GM19463 (cell line): ENCODE measurements at regions not wholly inside any gene's neighbourhood (a gene's known extent, or its start where the extent isn't known, plus 50 kb on each side); places are given as distances from the start of the nearest gene placed in this dataset.

ENCODE experiments used
- ATAC-seq: cut with Tn5 transposase; IDR thresholded peaks from one replicate; pipeline ENCODE4 v1.9.1; 2021; ENCODE audit warnings: mild to moderate bottlenecking, moderate library complexity; ENCODE audit not compliant: unreplicated experiment

DNA sequence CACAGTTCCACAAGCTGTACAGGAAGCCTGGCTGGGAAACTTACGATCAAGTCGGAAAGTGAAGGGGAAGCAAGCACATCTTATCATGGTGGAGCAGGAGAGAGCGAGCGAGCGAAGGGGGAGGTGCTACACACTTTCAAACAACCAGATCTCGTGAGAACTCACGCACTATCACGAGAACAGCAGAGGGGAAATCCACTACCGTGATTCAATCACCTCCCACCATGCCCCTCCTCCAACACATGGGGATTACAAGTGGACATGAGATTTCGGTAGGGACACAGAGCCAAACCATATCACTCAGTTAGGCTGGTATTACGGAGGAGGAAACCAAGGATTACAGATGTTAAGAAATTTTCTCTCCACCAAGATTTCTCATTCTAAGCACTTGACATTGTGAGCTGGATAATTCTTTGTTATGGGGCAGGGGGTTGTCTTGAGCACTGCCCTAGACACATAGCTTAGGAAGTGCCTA, 262.0 kb upstream of the G2E3 start:
- ATAC-seq, result no peak

DNA sequence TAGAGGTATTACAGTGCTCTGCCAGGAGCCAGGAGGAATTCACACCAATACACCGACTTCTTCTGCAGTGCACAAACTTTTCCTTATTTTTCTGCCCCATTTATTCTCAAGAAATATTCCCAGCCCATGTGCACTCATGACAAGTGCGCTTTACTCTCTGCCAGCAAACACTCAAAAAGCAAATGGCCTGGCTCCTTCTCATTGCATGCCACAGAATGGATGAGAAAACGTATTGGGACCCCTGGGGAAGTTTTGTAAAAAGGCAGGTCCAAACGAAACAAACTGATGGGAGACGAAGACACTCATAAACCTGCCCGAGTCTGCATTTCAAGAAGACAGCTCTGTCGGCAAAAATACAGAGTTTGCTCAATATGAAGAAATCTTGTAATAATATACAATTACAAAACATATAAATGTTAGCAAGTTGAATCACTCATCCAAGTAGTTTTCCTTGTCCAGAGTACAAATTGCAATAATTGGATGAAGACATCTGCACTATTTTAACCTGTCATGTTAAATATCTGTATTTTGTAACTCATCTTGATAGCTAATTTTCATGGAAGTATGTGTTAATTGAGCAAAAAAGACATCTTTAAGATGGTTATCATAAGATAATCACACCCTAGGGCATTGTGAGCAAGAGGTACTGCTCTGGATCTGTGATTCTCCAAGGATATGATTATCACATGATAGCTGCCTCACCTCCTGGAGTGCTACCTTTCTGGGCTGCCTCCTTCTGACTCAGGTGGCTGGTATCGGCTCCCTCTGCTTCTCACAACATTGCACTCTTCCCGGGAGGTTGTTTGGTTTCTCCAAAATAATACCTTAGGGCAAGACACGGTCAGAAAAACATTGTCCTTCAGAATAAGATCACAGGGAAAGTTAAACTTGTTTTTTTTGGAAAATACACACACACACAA, 260.8 kb upstream of the G2E3 start:
- no peak for ATAC-seq

DNA sequence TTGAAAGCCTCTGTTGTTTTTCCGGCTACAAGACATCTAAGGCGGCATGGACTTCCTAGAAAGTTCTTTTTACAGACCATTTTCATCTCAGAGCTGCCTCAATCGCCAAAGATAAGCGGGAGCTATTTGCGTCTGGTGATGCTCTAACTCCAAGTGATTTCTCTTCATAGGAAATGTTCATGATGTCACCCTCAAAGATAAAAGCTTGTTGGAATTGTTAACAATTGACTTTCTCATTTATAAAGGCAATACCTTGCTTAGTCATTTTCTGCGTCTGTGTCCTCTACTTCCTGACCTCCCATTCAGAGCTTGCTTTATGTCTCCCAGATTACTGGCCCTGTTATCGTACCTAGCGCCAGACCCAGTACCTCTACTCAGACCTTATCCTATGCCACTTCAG, 259.0 kb upstream of the G2E3 start:
- ATAC-seq, result no peak

DNA sequence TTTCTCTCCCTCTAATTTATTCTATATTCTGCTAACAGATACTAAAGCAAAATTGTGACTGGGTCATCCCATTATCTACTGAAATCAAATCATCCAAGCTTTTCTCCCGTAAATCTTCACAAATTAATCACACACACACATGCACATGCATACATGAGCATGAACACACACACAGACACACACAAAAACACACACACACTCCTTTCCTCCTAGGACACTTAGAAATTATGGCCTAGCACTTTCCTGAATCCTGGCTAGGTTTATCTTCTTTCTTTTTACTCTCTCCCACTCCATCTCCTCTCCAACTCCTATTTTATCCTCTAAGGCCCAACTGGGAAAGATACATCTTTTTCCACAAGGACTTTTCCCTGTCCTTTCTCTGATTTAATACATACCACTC, 255.6 kb upstream of the G2E3 start:
- ATAC-seq, result no peak

DNA sequence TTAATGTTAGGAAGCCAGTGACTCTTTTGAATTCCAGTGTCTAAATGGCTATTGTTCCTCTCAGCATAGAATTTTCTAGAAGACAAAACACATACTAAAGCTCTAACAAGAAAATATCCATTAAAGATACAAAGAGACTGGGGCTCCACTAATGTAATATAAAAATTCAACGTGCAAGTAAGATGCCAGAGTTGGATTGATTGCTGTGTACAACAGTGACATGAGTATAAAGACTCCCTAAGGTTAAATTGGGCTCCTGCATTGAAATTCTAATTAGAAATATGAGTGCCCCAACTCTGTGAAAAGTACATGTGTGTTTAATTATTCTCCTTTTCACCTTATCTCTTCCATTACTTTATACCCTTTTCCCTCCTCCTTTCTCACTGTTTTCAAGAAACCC, 253.6 kb upstream of the G2E3 start:
- ATAC-seq, result no peak

DNA sequence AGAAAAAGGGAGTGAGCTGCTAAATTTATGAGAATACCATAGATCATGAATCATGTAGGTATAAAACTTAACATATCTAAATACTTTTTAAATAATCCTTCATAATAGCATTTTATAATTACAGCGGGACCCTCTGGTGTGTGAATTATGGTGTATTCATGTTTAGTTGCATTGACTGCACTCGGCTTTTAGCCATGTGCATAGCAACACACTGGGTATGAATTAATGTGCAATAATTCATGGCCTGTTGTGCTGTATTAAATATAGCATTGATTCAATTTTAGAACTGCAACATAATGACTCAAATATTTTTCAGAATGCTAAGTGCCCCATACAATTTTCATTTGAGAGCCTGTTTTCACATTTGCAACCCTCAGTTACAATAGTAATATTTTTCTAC, 249.6 kb upstream of the G2E3 start:
- no peak for ATAC-seq

DNA sequence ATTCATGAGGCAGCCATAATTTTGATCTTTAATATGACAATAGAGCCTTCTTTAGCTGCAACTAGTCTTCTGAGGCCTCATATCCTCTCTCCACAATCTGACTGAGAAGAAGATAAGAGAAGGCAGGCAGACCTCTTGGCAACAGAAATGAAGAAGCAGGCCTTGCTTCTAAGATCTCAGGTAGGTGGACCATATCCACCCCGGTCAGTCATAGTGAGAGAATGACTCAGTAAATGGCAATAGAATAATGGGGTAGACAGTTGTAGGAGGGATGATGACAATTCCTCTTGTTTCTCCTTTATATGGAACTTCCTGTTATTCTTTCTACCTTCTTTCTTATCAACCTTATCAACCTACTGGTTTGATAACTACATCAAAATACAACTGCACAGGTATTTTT, 246.7 kb upstream of the G2E3 start:
- peak; percentile 91 for ATAC-seq

DNA sequence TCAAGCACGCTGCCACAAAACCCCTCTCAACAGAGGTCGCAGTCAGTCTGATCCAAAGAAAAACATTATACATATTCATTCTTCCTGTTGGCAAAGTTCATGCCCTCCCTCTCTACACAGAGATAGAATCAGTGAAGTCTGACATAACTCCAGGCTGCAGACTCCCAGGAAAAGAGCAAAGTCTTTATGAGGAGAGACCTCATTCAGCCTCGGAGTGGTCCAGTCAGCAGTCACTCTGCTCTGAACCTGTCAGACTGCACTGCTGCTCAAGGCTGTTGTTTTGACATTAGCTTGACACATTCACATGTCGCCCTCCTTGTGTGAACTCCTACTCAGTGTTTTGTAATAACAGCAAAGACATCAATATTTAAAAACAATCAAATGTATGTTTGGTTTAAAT, 241.2 kb upstream of the G2E3 start:
- no peak for ATAC-seq

DNA sequence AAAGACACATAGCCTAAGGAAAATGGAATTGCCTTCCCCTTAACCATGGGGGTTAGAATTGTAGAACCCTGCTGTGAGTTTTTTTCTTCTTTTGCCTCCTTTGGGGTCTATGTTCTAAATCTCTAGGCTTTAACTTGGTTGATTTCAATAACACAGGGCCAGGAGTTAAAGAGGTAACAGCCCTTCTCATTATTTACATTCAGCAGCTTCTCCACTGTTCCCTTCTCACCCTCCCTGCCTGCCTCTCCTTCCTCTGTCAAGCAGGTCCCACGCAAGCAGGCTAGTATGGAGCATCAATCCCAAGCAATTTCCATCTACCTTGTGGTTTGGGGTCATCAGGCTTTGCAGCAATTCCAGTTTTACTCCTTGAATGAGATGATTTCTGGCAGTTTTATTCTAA, 236.1 kb upstream of the G2E3 start:
- ATAC-seq, result no peak

DNA sequence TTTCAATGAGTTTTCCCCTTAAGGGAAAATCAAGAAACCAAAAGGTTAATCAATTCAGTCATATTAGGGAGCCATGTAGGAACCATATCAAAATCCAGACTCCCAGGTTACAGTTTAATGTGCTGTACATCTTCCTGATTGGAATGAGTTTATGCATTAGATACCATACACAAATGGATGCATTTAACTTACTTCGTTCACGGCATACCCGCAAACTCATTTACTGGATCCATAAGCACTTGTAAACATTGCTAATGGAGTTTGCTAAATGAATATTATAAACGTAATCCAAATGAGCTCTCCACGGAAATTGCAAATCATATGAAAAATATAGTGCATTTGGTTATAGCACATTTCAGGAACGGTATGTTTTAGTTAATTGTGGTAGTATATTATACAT, 228.9 kb upstream of the G2E3 start:
- no peak for ATAC-seq

DNA sequence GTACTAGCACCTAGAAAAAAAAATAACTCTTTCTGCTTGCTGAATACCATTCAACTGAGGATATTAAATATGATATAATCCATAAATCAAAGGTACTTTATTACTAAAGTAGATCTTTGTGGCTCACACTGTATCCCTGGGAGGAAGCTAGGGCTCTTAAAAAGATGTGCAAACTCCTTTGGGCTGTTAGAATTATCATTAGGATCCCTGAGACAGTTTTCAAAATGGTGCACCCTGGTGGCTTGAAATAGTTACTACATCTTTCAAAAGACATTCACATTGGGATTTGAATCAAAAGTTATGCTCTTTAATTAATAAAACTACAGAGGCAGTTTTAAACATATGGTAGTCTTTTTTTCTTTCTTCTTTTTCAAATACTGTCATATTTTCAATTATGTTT, 228.5 kb upstream of the G2E3 start:
- ATAC-seq, result no peak

DNA sequence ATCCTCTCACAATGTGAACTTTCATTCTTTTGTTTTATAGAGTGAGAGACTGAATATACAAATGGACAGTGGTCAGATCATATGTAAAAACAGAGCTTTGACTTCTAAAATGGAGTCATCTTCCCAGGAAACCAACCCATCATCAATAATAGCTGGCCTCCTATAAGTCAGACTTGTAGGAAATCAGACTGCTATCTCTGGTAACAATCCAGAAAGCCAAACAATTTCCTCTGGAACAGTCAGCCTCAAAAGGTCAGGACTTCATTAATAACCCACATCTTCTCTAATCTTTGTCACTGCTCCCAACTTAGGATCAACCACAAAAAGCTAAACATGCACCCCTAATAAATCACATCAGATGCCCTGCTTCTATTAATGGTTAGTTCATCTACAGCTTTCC, 227.9 kb upstream of the G2E3 start:
- no peak for ATAC-seq

DNA sequence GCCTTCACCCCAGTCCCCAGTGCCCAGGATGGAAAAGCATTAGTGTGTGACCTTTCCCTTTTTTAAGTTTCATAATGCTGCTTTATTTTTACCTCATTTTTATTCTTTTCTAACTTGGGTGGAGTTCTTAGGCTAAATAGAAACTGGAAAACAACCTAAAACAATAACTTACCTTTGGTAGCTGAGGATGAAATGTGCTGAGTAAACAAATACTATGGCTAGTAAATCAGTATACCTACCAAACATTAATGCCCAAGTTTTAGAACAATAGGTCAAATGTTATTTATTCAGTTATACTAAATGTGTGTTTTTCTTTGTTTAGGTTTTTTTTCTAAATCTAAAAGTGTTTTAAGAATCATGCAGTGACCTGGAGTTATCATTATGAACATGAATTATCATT, 226.6 kb upstream of the G2E3 start:
- ATAC-seq, result no peak

DNA sequence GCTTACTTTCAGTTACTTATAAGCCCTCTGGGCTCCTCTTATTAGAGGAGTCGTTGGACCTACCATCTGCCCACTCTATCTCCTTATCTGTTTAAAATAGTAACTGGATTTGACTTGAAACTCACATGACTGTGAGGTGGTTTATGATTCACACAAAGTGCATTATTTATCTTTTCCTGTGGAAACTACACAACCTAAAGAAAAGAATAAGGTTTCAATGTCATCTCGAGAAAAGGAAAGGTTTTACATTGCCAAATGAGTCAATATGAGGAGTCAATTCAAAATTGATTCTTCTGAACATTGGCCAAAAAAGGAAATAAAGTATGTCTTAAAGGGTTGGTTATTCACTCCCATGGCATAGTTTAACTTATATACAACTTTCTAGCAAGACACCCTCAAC, 225.0 kb upstream of the G2E3 start:
- no peak for ATAC-seq

DNA sequence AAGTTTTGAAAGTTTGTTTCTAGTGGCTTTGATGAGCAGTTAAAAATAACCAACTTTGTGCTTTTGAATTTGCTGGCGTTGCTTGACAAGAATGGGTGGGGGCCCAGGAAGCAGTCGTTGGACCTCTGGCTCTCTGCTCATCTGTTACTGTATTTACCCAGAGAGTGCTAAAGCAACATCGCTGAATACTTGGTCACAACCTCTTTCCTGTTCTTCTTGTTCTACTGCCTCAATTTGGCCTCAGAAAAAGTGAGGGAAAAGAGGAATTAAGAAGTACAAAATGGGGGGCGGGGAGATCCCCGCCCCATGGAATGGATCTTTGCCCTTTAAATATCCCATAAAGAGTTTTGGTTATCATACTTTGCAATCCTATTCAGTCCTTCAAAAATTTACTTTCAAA, 221.5 kb upstream of the G2E3 start:
- no peak for ATAC-seq

DNA sequence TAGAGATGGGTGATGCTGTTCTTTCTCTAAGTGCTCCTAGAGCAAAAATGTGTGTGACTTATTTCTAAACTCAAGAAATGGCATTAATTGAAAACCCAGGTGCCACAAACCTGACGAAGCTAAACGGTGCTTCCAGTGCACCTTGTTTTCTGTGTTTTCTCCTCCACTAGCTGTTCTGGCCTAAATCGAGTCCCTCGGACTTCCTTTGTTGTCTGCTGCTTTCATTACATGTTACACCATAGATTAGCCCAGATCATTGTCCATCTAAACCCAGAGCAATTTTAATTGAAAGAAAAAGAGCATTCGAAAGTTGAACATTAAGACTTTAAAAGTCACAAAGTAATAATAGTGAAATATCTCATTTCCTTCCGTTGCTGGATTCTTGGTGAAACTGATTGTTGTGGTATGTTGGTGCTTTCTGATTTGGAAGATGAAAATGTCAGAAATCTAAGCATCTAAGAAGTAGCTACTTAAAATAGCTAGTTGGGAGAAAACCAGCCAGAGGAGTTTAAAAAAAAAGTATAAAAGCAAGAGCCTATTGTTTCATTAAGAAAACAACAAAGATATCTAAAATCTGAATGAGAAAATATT, 219.6 kb upstream of the G2E3 start:
- ATAC-seq, result no peak

DNA sequence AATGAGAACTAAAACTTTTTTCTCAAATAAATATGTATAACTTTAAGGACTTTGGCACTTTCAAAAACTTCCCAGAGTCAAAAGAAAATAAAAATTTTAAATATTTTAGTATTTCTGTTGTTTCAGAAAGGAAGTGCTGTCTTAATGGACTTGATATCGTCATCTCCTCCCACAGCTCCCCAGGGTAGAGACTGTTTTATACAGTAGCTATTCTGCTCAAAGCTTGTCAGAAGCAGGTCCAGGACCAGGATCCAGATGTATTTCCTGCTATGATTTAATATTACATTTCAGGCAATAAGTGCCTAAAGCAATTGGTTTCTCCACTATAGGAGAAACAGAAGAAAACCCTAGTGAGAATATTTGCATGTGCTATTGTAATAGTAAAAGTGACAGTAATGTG, 218.5 kb upstream of the G2E3 start:
- no peak for ATAC-seq

DNA sequence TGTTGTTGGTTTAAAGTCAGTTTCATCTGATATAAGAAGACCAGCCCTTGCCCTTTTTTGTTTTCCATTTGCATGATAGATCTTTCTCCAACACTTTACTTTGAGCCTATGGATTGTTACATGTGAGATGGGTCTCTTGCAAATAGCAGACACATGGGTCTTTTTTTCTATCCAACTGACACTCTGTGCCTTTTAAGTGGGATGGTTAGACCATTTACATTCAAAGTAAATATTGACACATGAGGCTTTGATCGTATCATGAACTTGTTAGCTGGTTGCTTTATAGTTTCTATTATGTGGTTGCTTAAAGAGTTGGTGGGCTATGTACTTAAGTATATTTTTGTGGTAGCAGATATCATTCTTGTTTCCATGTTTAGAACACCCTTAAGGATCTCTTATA, 213.4 kb upstream of the G2E3 start:
- ATAC-seq, result no peak

DNA sequence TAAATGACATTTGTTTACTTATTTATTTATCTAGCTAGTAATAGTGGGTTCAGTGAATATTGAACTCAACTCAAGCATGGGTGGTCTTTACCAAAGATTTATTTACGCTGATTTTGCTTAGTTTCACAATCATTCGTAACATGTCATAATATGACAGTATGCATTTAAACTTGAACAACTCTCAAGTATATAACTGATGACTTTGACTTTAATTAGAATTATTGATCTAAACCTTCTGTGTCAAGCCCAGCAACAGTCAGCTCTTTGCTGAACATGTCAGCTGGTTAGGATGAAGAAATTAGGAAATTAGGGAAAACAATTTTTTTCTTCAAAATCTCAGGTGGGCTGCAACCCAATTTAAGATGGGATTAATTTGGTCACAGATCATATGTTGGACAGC, 210.5 kb upstream of the G2E3 start:
- no peak for ATAC-seq

DNA sequence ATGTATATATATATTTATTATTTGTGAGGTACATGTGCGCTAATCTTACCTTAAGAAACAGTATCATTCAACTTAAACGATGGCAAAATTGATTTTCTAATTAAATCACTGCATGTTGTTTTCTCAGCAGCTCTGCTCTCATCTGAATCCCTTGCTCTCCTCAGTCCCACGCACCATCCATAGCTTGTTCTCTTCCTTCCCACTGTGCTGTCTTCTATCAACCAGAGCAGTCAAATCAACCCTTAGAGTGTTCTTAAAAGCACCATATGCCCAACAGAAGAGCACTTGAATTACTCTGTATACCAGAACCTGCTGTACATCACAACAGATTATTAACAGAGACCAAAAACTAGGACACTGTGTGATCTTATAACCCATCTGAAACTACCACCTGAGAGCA, 209.4 kb upstream of the G2E3 start:
- ATAC-seq, result no peak

DNA sequence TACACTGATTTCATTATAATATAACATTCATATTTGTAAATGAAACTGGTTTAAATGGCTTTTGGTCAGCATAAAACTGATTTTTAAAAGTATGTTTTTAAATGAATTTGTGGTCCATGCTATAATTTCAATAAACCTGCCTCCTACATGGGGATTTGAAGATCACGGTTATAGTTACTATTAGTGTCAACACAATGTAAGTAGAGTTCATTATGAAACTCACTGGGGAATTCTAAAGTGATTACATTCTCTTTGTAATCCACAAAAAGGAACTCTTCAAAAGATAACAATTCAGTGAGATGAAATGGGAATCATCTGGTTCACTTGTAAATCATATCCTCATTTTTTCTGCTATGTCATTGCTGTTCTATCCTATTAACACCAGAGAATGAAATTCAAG, 204.5 kb upstream of the G2E3 start:
- ATAC-seq, result no peak

DNA sequence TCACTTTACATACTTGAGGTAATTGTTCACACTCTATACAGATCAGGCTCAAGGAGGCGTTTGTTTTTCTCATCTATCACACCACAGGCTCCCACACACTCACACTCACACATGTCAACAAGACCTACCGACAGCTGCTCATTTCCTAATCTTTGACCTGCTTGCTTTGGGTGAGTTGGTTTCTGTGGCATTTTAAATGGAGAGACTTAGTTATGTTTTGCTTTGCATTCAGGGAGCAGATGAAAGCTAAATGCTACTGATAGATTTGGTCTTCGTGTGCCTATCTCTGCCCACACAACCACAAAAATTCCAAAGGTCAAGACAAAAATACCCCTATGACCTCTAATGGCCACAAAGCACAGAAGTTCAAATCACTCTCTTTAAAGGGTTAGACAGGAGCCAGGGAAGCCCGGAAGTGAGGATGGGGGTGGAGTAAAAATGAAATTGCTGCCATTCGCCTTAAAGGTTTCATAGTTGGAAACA, 203.5 kb upstream of the G2E3 start:
- peak; percentile 72 for ATAC-seq
